ENCODE measurements at regions not wholly inside any gene's neighbourhood (a gene's known extent, or its start where the extent isn't known, plus 50 kb on each side); places are given as distances from the start of the nearest gene placed in this dataset.
A peak's percentile ranks its signal among the peaks of the same experiment; 100 is the strongest.

- DNase-seq, result peak; percentile 22
Measured at GRCh38 chr13:65656740-65657329, 1573.3 kb downstream of the PCDH9 start.

DNA sequence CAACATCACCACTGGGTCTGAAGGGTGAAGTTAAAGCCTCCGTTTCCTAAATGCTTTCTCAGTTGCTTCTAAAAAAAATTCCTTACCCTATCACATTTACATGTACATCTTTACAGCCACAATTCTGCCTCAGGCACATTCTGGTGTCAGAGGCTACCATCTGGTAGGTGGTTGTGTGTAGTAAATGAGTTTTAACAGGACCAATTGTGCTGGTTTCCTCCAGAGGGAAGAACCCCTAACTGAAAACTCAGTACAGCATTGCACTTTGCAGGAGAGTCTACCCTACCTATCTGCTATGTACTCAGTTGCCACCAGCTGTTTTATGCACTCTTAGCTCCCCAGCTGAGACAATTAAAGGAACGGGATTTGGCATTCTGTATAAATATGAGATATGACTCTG, 1576.5 kb downstream of the PCDH9 start:
- peak; percentile 27 for DNase-seq

- no peak for DNase-seq
Measured at GRCh38 chr13:65650321-65650720, 1579.8 kb downstream of the PCDH9 start.

DNA sequence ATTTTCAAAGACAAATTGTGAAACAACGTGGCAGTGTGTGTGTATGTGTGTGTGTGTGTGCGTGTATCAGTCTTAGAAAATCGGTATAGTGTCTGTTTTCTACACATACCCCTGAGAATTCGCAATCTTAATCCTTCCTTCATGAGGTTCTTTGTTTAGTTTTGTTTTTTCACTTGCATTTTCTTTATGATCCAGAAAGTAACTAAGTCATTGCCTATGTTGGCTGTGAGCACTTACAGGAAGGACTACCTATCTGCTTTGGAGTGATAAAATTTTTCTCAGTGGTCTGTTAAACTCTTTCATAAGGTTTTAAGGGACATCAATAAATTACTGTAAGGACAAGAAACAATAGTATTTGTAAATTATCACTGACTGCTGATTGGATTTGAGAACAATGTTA, 1587.1 kb downstream of the PCDH9 start:
- no peak for DNase-seq

DNA sequence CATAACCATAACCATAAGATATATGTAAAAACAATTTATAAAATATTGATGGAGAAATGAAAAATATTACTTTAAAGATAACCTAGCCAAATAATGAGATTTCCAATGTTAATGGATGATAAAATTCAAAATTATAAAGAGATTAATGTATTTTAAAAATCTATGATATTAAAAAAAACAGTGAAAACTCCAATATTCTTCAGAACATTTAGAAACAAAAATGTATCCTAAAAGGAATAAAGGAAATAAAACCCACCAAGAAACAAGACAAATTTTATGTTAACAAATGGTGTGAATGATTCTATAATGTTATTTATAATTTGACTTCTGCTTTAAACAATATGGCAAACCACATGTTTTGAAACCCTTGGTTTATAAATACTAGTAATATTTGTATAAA, 1587.8 kb downstream of the PCDH9 start:
- DNase-seq, result no peak

DNA sequence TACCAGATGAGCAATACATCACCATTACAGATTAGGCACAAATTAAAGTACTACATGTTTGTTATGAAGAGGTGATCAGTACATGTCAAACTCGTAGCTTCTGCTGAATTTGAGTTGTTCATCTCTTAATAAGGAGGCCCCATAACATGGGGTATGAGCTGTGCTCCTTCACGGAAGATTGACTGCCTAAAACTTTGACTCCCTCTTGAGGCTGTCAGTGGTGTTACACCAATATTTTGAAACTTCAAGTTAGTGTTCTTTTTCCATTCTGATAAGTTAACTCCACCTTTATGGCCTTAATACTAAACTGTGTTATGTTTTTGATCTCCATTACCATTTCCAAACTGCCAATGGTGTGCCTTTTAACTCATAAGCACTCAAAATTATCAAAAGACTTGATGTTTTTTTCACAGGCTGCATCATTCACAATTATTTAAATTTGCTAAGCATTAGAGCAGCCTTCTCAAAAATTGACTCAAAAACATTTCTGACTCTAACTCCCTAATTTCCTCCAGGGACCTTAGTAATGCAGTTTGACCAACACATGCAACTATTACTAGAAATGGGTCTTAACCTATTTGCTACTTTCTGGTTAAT, 1591.5 kb downstream of the PCDH9 start:
- peak; percentile 9 for DNase-seq

GRCh38 chr13:65633806-65634205, 1596.3 kb downstream of the PCDH9 start:
- DNase-seq, result no peak

DNA sequence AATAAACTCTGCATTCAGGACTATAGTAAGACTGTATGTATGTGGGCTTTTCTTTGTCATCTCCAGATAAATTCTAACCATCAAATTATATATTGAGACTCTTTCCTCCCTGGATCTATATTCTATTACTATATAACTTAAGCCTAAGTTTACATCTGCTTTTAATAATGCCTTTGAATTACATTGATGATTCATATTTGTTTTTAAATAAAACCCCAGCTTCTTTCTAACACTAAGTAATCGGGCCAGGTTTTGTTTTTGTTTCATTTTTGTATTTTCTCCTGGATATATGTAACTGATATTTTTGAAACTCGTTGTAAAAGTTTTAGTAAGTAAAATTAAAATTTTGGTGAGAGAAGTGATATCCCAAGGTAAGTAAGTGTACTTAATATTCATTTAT, 1599.1 kb downstream of the PCDH9 start:
- no peak for DNase-seq

DNA sequence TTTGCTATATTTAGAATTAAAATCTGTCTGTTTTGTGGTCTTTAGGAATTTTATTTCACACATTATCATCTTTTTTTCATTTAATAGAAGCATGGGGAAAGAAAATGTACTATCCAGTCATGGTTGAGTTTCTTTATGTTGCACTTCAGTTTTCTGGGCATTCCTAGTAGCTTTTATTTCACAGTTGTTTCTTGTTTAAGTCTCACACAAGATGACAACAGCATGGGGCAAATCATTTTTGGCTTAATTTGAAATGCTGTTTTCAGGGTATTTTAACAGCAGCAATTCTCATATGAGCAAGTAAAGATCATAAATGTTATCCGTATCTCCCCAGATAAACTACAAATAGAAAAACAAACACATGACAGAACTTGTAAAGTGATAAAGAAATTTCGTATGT, 1600.2 kb downstream of the PCDH9 start:
- DNase-seq, result no peak

GRCh38 chr13:65623148-65623547, 1607.0 kb downstream of the PCDH9 start:
- DNase-seq, result no peak

DNA sequence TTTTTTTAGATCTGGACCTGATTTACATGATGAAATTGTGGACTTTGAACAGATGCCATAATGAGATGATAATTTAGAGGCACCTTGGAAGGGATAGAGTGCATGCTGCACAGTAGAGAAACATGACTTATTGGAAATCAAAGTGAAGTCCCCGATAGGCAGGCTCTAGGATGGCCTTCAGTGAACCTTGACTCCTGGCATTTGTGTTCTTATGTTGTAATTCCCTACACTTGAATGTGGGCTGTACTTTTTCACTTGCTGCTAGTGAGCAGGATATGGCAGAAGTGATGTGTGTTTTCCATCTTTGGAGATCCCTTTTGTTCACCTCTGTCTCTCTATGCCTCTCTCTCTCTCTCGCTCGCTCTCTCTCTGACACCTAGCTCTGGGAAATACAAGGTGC, 1614.6 kb downstream of the PCDH9 start:
- DNase-seq, result no peak

- no peak for DNase-seq
Measured at GRCh38 chr13:65613004-65613403, 1617.1 kb downstream of the PCDH9 start.

- no peak for DNase-seq
Measured at GRCh38 chr13:65609350-65609749, 1620.8 kb downstream of the PCDH9 start.

DNA sequence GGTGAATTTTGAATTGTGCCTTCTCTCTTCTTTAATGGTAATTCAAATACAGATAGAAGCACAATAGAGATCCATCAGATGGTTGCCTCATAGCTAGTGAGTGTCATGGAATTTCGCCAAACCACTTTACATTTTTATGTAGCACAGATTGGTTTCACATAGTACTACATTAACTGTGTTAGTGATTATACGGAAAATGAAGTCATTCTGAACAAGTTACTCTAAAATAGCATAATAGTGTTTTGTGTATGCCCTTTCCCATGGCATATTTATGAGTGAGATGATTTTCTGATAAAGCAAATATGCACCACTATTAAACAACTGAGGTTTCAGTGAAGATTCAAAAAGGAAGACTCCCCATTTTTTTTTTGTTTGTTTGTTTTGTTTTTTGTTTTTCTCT, 1623.5 kb downstream of the PCDH9 start:
- DNase-seq, result no peak

GRCh38 chr13:65605396-65605795, 1624.7 kb downstream of the PCDH9 start:
- no peak for DNase-seq

- no peak for DNase-seq
Measured at GRCh38 chr13:65603160-65603559, 1627.0 kb downstream of the PCDH9 start.

- DNase-seq, result no peak
Measured at GRCh38 chr13:65601855-65602254, 1628.3 kb downstream of the PCDH9 start.

GRCh38 chr13:65600702-65601101, 1629.4 kb downstream of the PCDH9 start:
- DNase-seq, result no peak

DNA sequence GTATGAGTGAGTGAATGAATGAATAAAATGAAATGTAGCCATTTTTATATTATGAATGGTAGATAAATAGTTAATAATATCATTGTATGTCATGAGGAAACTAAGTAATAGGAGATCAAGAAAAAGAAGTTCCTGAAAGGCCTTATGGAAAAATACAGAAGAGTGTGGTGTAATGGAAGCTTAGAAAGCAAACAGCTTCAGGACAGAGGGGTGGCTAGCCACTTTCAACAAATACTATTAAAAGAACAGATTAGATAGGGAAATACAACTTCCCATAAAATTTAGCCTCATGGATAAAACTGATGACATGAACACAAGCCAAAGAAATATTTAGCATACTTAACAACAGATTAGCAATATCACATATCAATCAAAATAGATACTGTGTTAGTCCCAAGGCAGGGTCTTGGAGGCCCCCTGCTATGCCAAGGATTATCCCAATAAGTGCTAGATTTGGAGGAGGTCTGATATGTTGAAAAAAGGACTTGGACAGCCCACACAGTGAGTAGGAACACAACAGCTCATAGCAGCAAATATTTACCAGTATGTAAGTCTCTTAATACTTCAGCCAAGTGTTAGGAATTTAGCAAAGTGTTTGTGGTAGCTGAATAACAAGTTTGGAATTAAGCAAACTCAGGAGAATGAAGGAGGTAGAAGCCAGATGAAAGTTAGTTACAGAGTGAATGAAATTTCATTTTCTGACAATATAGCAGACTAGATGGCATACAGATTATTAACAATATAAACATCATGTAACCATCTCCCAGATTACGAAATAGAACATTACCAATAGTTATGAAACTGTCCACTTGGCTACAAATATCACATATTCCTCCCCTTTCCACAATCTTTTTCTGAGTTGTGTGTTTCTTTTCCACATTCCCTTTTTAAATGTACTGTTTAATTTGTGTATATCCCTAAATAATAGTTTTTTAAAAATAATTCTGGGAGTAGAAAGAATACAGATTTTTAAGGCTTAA, 1632.0 kb downstream of the PCDH9 start:
- DNase-seq, result no peak

DNA sequence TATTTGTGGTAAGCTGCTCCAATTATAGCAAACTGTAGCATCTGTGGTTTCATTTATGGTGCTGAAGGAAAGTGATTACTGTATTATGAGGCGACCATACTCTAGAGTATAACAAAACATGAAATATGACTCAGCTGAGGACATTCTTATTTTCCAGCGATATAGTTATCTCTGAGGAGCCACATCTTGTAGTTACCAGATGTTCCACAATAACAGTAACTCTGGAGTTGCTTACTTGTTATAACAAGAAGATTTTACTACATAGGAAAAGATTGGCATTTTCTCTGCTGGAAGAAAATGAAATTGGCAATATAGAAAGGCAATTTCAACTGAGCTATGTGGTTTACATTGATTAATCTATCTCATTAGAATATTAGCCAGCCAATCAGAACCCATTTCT, 1634.2 kb downstream of the PCDH9 start:
- DNase-seq, result no peak

GRCh38 chr13:65594298-65594781, 1635.8 kb downstream of the PCDH9 start:
- DNase-seq, result no peak

- DNase-seq, result no peak
Measured at GRCh38 chr13:65593298-65593874, 1636.8 kb downstream of the PCDH9 start.

DNA sequence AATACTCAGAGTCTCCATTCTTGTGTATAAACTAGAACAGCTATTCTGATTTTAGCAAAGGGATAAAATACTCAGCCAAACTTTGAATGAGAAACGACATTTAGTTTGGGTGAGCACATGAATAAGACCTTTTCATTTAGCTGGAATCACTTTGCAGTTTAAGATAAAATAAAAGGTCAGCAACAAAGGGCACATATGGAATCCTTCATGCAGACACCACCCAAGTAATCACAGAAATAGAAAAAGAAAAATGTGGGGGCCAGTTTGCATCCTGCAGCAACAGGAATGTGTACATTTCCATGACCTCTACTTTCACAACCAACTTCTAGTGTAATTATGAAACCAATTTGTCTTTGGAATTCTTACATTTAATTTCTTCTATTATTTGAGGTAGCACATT, 1637.4 kb downstream of the PCDH9 start:
- DNase-seq, result no peak

DNA sequence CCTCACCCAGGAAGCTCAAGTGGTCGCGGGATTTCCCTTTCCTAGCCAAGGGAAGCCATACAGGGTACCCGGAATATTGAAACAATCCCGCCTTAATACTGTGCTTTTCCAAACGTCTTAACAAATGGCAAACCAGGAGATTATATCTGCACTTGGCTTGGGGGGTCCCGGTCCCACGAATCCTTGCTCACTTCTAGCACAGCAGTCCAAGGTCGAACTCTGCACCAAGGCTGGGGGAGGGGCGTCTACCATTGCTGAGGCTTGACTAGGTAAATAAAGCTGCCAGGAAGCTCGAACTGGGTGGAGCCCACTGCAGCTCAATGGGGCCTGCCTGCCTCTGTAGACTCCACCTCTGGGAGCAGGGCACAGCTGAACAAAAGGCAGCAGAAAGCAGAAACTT, 1644.8 kb downstream of the PCDH9 start:
- no peak for DNase-seq

Measured in NCI-H1694 treated with DMSO at 0.1 percent for 48 hours (cell line).